Right ventricle myocardium superior (tissue), 1 donor: ENCODE measurements at regions not wholly inside any gene's neighbourhood (a gene's known extent, or its start where the extent isn't known, plus 50 kb on each side); places are given as distances from the start of the nearest gene placed in this dataset.

Source experiments
- ATAC-seq: fragments of 200-7000 bp; cut with Tn5 transposase; one replicate; pipeline ENCODE4 v1.9.1; 2020; ENCODE audit warnings: mild to moderate bottlenecking; ENCODE audit not compliant: poor library complexity
- DNase-seq: peaks from one replicate; pipeline ENCODE4 v3.0.0-alpha.2; 2020
- intact Hi-C: fragments of 100-400 bp; cut with DNase I; formaldehyde crosslinking; loops from one replicate; pipeline ENCODE4 v1.11.2; 2022
- donor health status: DM: no; HTN: yes; CAD: no; lungs with severe emphysema.

GRCh38 chr16:66226762-66227161 lies 139.7 kb upstream of the CDH5 start:
- peak; percentile 71 for DNase-seq
- ATAC-seq: peak; percentile 89
- intact Hi-C loops: no loop called here

DNA sequence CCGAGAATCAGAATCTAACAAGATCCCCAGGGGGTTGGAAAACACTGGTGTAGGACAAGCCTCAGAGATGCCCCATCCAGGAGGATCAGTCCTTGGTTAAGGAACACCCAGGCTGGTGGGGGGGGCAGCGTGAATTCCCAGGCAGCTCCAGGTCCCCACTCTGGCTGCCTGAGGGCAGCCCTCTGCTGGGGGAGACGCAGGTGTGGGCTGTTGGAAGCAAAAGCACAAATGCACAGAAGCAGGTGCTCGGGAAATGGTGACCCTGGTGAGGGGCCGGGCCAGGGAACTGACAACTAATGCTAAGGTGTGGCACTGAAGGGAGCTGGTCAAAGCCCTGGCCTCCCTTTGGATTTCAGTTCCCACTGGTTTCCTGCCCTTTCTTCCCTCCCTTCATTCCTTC lies 140.8 kb upstream of the CDH5 start:
- ATAC-seq (no peak), DNase-seq (no peak)
- intact Hi-C loops: no loop called here

GRCh38 chr16:66224626-66225025 lies 141.9 kb upstream of the CDH5 start:
- ATAC-seq (no peak), DNase-seq (no peak)
- intact Hi-C loops: no loop called here

GRCh38 chr16:66224186-66224585 lies 142.3 kb upstream of the CDH5 start:
- no peak for DNase-seq
- ATAC-seq: no peak
- intact Hi-C loops: no loop called here

DNA sequence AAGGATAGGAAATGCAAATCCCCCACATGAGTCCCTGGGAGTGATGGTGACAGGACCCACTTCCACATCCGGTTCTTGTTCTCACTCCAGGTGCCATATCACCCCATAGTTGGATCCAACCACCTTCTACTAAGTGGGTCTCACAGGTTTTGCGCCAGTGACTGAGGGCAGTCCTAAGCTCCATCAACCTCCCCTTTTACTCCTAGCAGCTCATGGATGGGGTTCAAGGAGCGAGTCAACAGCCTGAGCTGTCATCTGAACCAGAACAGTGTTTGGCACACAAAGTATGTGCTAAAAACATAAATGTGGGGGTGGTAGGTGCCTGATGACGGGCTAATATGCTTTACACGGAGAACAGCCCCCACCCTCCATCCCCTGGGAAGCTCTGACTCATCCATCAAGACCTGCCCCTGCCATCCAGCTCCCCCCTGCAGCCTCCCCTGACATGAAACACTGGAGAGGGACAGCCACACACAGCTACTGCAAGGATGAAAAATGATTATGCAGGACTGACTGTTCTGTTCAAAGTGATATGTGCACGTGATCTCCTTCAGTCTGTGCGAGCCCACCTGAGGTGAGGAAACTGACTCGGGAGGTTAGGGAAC lies 143.2 kb upstream of the CDH5 start:
- ATAC-seq: peak; percentile 39
- intact Hi-C loops: no loop called here
- DNase-seq: no peak

GRCh38 chr16:66222756-66223155 lies 143.7 kb upstream of the CDH5 start:
- ATAC-seq (no peak), DNase-seq (no peak)
- intact Hi-C loops: no loop called here

GRCh38 chr16:66220702-66221101 lies 145.8 kb upstream of the CDH5 start:
- intact Hi-C loops: no loop called here
- DNase-seq (no peak), ATAC-seq (no peak)

DNA sequence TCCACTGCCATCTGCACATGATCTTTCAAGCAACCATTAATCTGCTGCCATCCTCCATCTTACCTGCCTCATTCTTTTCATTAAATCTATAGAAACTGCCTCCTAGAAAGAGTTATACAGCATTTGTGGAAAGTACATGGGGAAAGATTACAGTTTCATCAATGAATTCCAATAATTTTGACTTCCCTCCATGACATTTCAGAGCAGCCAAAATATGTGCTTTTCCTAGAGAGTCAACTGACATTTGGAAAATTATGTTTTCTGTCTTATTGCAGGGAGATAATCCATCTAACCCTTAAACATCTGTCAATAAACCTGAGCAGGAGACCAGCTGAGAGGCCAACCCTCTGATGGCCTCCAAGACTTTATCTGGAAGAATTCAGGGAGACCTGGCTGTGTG lies 147.0 kb upstream of the CDH5 start:
- intact Hi-C loops: no loop called here
- no peak for ATAC-seq
- no peak for DNase-seq

DNA sequence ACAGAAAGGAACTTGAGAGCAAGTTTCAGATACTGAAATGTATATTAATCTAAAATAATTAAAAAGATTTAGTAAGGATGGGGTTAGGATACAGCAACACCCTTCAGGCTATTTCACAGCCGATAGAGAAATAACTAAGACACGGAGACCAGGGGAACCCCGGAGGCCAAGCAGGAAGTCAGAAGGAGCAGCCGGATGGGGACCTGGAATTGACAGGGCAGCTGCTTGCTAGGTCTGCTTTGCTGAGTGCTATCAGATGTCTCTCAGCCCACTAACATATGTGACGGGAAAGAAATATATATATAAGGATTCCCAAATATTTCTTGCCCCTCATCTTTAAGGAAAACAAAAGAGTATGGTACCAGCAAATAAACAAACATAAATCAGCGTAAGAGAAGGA lies 154.1 kb upstream of the CDH5 start:
- DNase-seq (no peak), ATAC-seq (no peak)
- intact Hi-C loops: no loop called here

DNA sequence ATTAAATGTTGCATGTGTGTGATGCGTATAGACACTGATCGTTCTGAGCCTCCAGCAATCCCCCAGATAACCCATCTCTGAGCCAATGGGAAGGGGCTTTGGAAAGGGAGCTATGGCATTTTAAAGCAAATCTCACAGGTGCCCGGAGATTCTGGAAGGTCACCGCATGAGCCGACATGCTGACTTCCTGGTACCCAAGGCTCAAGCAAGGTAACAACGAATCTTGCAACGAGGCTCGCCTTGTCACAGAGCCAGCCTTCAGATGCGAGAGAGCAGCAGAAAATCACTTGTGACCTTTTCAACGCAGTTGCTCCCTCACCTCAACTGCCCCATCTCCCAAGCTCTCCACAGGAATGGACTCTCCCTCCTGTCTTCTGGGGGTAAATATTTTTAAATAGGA lies 154.8 kb upstream of the CDH5 start:
- intact Hi-C loops: no loop called here
- ATAC-seq (no peak), DNase-seq (no peak)

DNA sequence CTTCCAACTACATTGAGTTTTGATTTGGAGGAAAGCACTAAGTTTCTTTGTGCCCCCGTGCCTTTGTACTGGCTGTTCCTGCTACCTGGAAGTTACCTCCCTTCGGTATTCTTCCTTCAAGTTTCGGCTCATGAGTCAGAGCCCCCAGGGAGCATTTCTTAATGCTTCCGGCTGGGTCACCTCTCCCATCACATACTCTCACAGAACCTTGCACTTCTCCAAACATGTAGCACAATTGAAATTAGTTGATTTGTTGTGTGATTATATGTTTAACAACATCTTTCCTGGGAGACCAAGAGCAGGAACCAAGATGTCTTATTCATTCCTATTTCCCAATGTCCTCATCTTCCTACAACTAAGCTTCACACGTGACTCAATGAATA lies 158.6 kb upstream of the CDH5 start:
- DNase-seq (no peak), ATAC-seq (no peak)
- intact Hi-C loops: no loop called here

DNA sequence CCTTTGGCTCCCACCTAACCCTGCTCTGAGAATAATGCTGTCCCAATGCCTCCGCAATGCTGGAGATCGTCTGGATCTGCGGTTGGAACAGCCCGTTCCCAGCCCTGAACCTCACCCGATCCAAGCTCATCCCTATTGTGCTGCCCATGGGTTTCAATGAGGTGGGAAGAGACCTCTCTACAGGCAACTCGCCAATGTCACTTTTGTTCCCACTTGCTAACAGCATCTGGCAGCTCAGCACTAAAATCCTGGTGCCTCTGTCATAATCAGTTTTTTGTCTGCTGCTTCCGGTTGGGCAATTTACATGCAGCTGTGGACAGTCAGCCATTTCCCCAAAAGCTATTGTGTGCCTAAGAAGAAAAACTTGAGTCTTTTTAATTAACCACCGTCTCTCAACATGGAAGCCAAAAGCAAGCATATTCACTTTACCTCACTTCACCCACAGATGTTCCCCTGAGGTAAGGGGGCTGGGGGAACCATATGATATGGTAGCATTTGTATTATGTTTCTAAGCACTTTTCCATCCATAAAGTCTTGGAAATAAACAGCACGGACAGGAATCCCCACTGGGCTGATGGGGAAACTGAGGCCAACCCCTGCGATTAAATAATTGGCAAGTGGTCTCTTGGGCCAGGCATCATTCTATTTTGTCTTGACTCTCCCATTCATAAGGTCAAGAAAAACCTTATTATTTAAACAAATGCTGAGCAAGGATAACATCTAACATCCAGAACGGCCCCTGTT lies 159.2 kb upstream of the CDH5 start:
- intact Hi-C loops: no loop called here
- DNase-seq: no peak
- peak; percentile 85 for ATAC-seq

DNA sequence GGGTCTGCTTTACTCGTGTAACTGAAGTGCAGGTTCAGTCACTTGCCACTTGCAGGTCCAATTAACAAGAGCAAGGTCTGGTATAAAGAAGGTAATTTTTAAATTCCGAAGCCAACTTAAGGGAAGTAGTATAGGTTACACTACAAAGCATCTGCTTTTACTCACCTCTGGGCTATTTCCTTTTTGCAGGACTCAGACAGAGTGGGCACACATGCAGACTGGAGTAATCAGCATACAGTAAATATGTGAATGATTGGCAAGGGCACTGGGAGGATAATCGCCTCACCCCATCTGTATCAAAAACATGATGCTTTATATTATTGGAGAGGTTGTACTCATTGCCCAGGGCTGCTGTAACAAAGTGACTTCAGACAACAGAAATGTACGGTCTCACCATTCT lies 160.1 kb upstream of the CDH5 start:
- intact Hi-C loops: no loop called here
- ATAC-seq (no peak), DNase-seq (no peak)

DNA sequence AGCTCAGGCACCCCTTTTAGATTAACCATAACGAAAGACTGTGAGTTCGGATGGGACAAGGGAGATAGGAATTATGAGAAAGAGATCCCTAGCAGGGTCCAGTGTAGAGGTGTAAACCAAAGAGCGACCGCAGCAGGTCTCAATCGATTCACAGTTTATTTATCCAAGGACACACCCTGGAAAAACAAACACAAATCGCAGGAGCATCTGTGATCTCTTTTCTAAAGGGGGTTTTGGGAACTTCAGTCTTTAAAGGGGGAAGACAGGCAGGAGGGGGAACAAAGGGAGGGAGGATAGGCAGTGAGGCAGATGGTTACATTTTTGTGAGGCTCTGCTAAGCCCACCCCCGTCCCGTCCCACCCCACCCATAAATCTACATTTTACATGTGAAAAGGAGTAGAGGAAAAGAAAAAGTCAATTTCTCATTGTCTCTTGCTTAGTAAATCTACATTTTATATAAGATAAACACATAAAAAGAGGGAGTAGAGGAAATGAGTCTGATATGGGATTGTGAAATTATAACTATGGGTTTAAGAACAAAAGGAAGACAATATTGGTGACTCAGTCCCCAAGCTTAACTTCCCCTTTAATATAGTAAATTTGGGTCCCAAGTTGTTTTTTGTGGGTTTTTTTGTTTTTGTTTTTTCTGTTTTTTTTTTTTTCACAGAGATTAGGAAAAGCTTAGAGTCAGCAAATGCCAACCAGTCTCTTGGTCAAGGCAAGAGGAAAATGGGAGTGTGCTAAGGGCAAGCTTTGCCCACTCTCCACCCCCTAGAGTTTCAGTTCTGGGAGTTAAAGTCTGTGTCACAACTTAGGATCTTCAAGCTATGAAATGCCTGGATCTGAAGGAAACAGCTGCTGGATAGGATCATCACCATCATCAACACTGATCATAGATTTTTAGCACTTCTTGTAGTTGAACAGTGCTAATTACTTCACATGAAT lies 160.9 kb upstream of the CDH5 start:
- ATAC-seq: peak; percentile 58
- no peak for DNase-seq
- intact Hi-C loops: no loop called here

GRCh38 chr16:66204756-66205155 lies 161.7 kb upstream of the CDH5 start:
- ATAC-seq (no peak), DNase-seq (no peak)
- intact Hi-C loops: no loop called here

GRCh38 chr16:66203476-66203875 lies 163.0 kb upstream of the CDH5 start:
- intact Hi-C loops: no loop called here

DNA sequence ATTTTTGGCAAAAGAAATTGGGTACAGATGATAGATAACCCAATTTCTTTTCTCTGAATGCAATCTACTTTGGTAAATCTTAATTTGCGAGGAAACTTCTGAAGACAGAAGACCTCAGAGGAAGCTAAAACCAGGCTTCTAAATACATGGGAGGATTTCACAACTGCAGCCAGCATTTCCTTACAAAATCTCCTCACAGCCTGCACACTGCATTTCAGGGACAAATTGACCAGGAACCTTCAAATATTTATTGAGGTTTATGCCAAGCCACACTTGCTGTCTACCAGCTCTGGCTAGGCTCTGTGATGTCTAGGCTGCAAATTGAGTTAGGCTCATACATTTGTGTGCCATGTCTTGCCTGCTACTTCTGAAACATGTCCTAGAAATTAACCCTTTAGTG lies 167.3 kb upstream of the CDH5 start:
- no peak for ATAC-seq
- intact Hi-C loops: no loop called here
- DNase-seq: no peak

More at GRCh38 chr16:66203476-66203875, 163.0 kb upstream of the CDH5 start:
- no peak for DNase-seq
- ATAC-seq: no peak

- DNase-seq (no peak), ATAC-seq (no peak)
- intact Hi-C loops: no loop called here
Observed at GRCh38 chr16:66198641-66199040, 167.8 kb upstream of the CDH5 start.

DNA sequence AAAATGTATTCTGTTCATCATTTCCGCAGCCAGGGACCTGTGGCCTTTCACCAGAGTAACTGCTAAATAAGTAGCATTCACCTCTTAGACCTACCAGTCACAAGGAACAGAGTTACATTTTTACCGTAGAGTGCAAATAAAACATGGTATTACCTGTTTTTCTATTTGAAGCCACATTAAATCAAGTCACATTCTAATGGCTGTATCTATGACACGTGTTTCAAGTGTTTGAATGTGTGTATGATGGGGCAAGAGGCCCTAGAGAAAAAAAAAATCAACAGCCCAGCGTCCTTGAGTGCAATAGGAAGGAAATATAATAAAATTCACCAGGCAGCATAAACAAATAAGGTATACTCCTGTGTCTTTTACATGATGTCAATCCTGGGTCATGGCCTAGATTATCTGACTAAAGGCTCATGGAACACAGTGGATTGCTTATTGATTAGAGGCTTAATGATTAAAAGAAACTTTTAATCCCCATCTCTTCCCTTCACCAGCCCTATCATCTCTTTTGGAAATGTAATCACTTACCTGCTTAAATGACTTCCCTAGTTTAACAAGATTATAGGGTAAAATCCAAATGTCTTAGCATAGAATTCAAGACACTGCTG lies 168.7 kb upstream of the CDH5 start:
- intact Hi-C loops: no loop called here
- ATAC-seq: no peak
- no peak for DNase-seq
